CD4-positive, CD25-positive, alpha-beta regulatory T cell (primary cell): ENCODE measurements at regions not wholly inside any gene's neighbourhood (a gene's known extent, or its start where the extent isn't known, plus 50 kb on each side); places are given as distances from the start of the nearest gene placed in this dataset.
"Not testable (repeated sequence)": the region's sequence is repeated elsewhere in the genome, so short reads cannot be mapped to it uniquely, and the experiment has no call there.

ENCODE experiments used
- ATAC-seq, 2 donors: fragments of 150-1000 bp; cut with Tn5 transposase; one replicate each; pipeline ENCODE4 v1.10.0; 2021; ENCODE audit warnings: low read depth in 2 of 2, moderate number of reproducible peaks in 2 of 2, moderate library complexity in 1 of 2
- DNase-seq, 3 donors: peaks; one replicate each; pipeline versions ENCODE4 v3.0.0 to v3.0.0-alpha.2; 2012 to 2022; ENCODE audit warnings: mixed read lengths in 1 of 3
- H3K27ac ChIP-seq: one replicate; pipeline ENCODE4 v1.7.0; 2013; ENCODE audit warnings: mild to moderate bottlenecking, low read length; ENCODE audit not compliant: insufficient read depth, poor library complexity, severe bottlenecking
- H3K27me3 ChIP-seq: one replicate; pipeline ENCODE4 v1.7.0; 2013; ENCODE audit warnings: low read length; ENCODE audit not compliant: control insufficient read depth, insufficient read depth
- H3K36me3 ChIP-seq: one replicate; pipeline ENCODE4 v1.7.0; 2013; ENCODE audit warnings: mild to moderate bottlenecking, low read length, moderate library complexity; ENCODE audit not compliant: control insufficient read depth, insufficient read depth
- H3K4me1 ChIP-seq: 2 replicates; pipeline ENCODE4 v1.7.0; 2013; ENCODE audit warnings: mild to moderate bottlenecking, low read length; ENCODE audit not compliant: insufficient read depth, control insufficient read depth, poor library complexity, severe bottlenecking
- H3K4me3 ChIP-seq: one replicate; pipeline ENCODE4 v1.7.0; 2013; ENCODE audit warnings: low read depth, mild to moderate bottlenecking, low read length, moderate library complexity
- H3K9me3 ChIP-seq, 2 experiments: 1 replicate in 1 of 2; 2 replicates in 1 of 2; pipeline ENCODE4 v1.7.0; 2013; ENCODE audit warnings: low read length in 2 of 2, mild to moderate bottlenecking in 1 of 2, moderate library complexity in 1 of 2; ENCODE audit not compliant: control insufficient read depth in 2 of 2
- H3K27ac Mint-ChIP-seq, 3 donors: one replicate each; pipeline ENCODE4 v1.8.0; 2020 to 2022; ENCODE audit warnings: mild to moderate bottlenecking in 3 of 3, mixed read lengths in 3 of 3, moderate library complexity in 2 of 3
- H3K27me3 Mint-ChIP-seq: one replicate; pipeline ENCODE4 v1.8.0; 2022; ENCODE audit warnings: mild to moderate bottlenecking, mixed read lengths
- H3K36me3 Mint-ChIP-seq: one replicate; pipeline ENCODE4 v1.8.0; 2020; ENCODE audit warnings: mixed read lengths
- H3K4me1 Mint-ChIP-seq, 4 donors: one replicate each; pipeline ENCODE4 v1.8.0; 2020 to 2022; ENCODE audit warnings: mixed read lengths in 4 of 4, mild to moderate bottlenecking in 1 of 4
- H3K4me3 Mint-ChIP-seq, 4 donors: one replicate each; pipeline ENCODE4 v1.8.0; 2020 to 2022; ENCODE audit warnings: mild to moderate bottlenecking in 4 of 4, mixed read lengths in 4 of 4, moderate library complexity in 3 of 4
- H3K9me3 Mint-ChIP-seq, 7 donors: one replicate each; pipeline ENCODE4 v1.8.0; 2020 to 2022; ENCODE audit warnings: mixed read lengths in 7 of 7, mild to moderate bottlenecking in 3 of 7, moderate library complexity in 2 of 7

GRCh38 chr11:23932485-23932898 lies 564.4 kb upstream of the LUZP2 start:
- Histone ChIP-seq H3K4me1 (no peaks in the 10 kb centered on the region), H3K36me3 (no peaks in the 10 kb centered on the region), H3K4me3 (no peak overlapping the region), H3K27ac (no peak overlapping the region), H3K9me3 (no peaks in the 10 kb centered on the region), H3K27me3 (no peaks in the 10 kb centered on the region)
- DNase-seq = no peak
- no peaks in the 10 kb centered on the region for H3K27me3 Mint-ChIP-seq
- ATAC-seq = no peak
- H3K9me3 Mint-ChIP-seq = peaks cover 0 to 16% (median 7%) of the 10 kb centered on the region in 7 donors
- H3K36me3 Mint-ChIP-seq = no peaks in the 10 kb centered on the region
- H3K27ac Mint-ChIP-seq = no peak overlapping the region
- no peak overlapping the region for H3K4me3 Mint-ChIP-seq
- peaks cover 0 to 5% (median 0%) of the 10 kb centered on the region in 4 donors for H3K4me1 Mint-ChIP-seq

DNA sequence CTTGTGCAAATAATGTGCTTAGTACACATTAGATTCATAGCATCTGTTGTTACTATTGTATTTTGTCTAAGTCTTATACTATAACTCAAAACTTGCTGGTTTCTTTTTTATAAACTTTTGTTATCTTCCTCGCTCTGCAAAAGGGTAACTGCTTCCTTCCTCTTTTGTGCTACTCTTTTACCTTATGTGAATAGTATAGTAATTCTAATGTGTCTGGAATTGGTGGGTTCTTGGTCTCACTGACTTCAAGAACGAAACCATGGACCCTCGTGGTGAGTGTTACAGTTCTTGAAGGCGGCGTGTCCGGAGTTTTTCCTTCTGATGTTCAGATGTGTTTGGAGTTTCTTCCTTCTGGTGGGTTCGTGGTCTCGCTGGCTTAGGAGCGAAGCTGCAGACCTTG lies 563.1 kb upstream of the LUZP2 start:
- Histone ChIP-seq H3K27me3 (no peaks in the 10 kb centered on the region), H3K4me1 (no peaks in the 10 kb centered on the region), H3K9me3 (no peaks in the 10 kb centered on the region), H3K4me3 (no peak overlapping the region), H3K27ac (no peak overlapping the region), H3K36me3 (no peaks in the 10 kb centered on the region)
- Mint-ChIP-seq H3K4me1 (peaks cover 0 to 5% (median 0%) of the 10 kb centered on the region in 4 donors), H3K9me3 (peaks cover 0 to 18% (median 7%) of the 10 kb centered on the region in 7 donors), H3K27me3 (no peaks in the 10 kb centered on the region), H3K36me3 (no peaks in the 10 kb centered on the region), H3K4me3 (no peak overlapping the region), H3K27ac (no peak overlapping the region)
- no peak for DNase-seq
- ATAC-seq = no peak

GRCh38 chr11:23934671-23935270 lies 562.1 kb upstream of the LUZP2 start:
- H3K36me3 Mint-ChIP-seq, H3K27me3 Mint-ChIP-seq, H3K4me1 Mint-ChIP-seq: not testable (repeated sequence)

DNA sequence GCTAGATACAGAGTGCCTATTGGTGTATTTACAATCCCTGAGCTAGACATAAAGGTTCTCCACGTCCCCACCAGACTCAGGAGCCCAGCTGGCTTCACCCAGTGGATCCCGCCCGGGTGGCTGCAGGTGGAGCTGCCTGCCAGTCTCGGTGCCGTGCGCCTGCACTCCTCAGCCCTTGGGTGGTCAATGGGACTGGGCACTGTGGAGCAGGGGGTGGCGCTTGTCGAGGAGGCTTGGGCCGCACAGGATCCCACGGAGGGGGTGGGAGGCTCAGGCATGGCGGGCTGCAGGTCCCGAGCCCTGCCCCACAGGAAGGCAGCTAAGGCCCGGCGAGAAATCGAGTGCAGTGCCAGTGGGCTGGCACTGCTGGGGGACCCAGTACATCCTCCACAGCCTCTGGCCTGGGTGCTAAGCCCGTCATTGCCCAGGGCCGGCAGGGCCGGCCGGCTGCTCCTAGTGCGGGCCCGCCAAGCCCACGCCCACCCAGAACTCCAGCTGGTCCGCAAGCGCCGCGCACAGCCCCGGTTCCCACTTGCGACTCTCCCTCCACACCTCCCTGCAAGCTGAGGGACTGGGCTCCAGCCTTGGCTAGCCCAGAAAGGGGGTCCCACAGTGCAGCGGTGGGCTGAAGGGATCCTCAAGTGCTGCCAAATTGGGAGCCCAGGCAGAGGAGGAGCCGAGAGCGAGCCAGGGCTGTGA lies 554.6 kb upstream of the LUZP2 start:
- H3K27me3 Mint-ChIP-seq, DNase-seq, H3K9me3 ChIP-seq, H3K27ac Mint-ChIP-seq, H3K36me3 ChIP-seq, H3K4me3 ChIP-seq, H3K27me3 ChIP-seq, H3K4me3 Mint-ChIP-seq, H3K36me3 Mint-ChIP-seq, H3K27ac ChIP-seq, H3K4me1 Mint-ChIP-seq, ATAC-seq, H3K4me1 ChIP-seq: not testable (repeated sequence)
- H3K9me3 Mint-ChIP-seq = peaks cover 0 to 19% (median 9%) of the 10 kb centered on the region in 7 donors

More at GRCh38 chr11:23934671-23935270, 562.1 kb upstream of the LUZP2 start:
- H3K27ac ChIP-seq, H3K4me1 ChIP-seq, H3K9me3 ChIP-seq, H3K36me3 ChIP-seq, H3K4me3 Mint-ChIP-seq, H3K27ac Mint-ChIP-seq, ATAC-seq, H3K4me3 ChIP-seq, DNase-seq, H3K27me3 ChIP-seq: not testable (repeated sequence)
- peaks cover 0 to 21% (median 9%) of the 10 kb centered on the region in 7 donors for H3K9me3 Mint-ChIP-seq

GRCh38 chr11:23944923-23945322 lies 551.9 kb upstream of the LUZP2 start:
- no peaks in the 10 kb centered on the region for H3K36me3 Mint-ChIP-seq

DNA sequence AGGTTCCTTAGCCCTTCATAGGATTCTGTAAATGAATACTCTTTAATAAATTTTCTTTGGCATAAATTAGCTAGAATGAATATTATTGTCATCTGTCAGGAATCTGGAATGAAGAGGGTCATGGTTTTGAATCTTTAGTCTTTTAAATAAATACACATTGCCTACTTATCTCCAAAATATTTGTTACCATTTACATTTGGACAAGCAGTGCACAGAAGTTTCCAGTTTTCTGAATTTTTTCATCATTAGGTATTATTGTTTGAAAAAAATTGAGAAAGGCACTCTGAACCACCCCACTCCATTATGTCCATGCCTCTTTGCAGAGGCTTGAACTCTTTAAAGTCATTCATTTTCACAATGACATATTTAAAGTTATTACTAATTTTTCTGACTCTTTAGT lies 549.0 kb upstream of the LUZP2 start:
- Histone ChIP-seq H3K27ac (no peak overlapping the region), H3K36me3 (no peaks in the 10 kb centered on the region), H3K9me3 (no peaks in the 10 kb centered on the region), H3K27me3 (no peaks in the 10 kb centered on the region), H3K4me1 (no peaks in the 10 kb centered on the region), H3K4me3 (no peak overlapping the region)
- no peak for DNase-seq
- Mint-ChIP-seq H3K4me3 (no peak overlapping the region), H3K27me3 (no peaks in the 10 kb centered on the region), H3K4me1 (no peaks in the 10 kb centered on the region), H3K9me3 (peaks cover 0 to 11% (median 5%) of the 10 kb centered on the region in 7 donors), H3K36me3 (no peaks in the 10 kb centered on the region), H3K27ac (no peak overlapping the region)
- no peak for ATAC-seq

More at GRCh38 chr11:23944923-23945322, 551.9 kb upstream of the LUZP2 start:
- no peaks in the 10 kb centered on the region for H3K27me3 Mint-ChIP-seq
- H3K27ac ChIP-seq = no peak overlapping the region
- H3K9me3 Mint-ChIP-seq = peaks cover 0 to 17% (median 6%) of the 10 kb centered on the region in 7 donors
- H3K9me3 ChIP-seq = no peaks in the 10 kb centered on the region
- ATAC-seq (no peak), DNase-seq (no peak)
- H3K4me3 ChIP-seq = no peak overlapping the region
- no peaks in the 10 kb centered on the region for H3K4me1 Mint-ChIP-seq
- no peaks in the 10 kb centered on the region for H3K4me1 ChIP-seq
- H3K4me3 Mint-ChIP-seq = no peak overlapping the region
- H3K27me3 ChIP-seq = no peaks in the 10 kb centered on the region
- H3K27ac Mint-ChIP-seq = no peak overlapping the region
- no peaks in the 10 kb centered on the region for H3K36me3 ChIP-seq

DNA sequence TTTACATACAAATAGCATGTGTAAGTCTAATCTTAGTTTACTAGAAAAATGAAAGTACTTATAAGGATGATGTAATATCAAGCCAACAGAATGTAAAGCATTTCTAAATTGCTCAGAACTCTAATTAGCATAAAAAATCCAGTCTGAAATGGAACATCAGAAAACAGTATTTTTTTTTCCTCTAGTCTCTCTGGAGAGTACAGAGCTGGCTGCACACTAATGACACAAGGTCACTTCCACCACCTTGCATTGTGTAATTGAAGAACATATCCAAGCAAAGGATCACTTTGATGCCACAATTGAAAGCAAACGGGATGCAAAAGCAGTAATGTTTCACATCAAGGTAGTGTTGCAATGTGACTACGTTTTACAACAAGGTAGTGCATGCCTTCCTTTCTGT lies 548.0 kb upstream of the LUZP2 start:
- H3K36me3 ChIP-seq = no peaks in the 10 kb centered on the region
- H3K36me3 Mint-ChIP-seq = no peaks in the 10 kb centered on the region
- ATAC-seq = no peak
- H3K4me1 ChIP-seq = no peaks in the 10 kb centered on the region
- no peak overlapping the region for H3K4me3 Mint-ChIP-seq
- H3K27me3 Mint-ChIP-seq = no peaks in the 10 kb centered on the region
- H3K27ac Mint-ChIP-seq = no peak overlapping the region
- no peak for DNase-seq
- H3K9me3 ChIP-seq = no peaks in the 10 kb centered on the region
- no peak overlapping the region for H3K27ac ChIP-seq
- H3K4me1 Mint-ChIP-seq = no peaks in the 10 kb centered on the region
- H3K9me3 Mint-ChIP-seq = peaks cover 0 to 11% (median 5%) of the 10 kb centered on the region in 7 donors
- H3K4me3 ChIP-seq = no peak overlapping the region
- H3K27me3 ChIP-seq = no peaks in the 10 kb centered on the region
